GM19468 (cell line): ENCODE measurements at regions not wholly inside any gene's neighbourhood (a gene's known extent, or its start where the extent isn't known, plus 50 kb on each side); places are given as distances from the start of the nearest gene placed in this dataset.

Experiments used
- ATAC-seq: cut with Tn5 transposase; IDR thresholded peaks from one replicate; pipeline ENCODE4 v1.9.1; 2021; ENCODE audit warnings: mild to moderate bottlenecking, moderate library complexity, moderate number of reproducible peaks; ENCODE audit not compliant: unreplicated experiment; ENCODE audit errors: extremely low read depth

GRCh38 chr2:137817058-137817457 is 147.2 kb upstream of the HNMT start:
- ATAC-seq: no peak

- no peak for ATAC-seq
Observed at GRCh38 chr2:137823196-137823595, 141.1 kb upstream of the HNMT start.

- no peak for ATAC-seq
Observed at GRCh38 chr2:137824501-137824900, 139.8 kb upstream of the HNMT start.

- peak; percentile 94 for ATAC-seq
Observed at GRCh38 chr2:137826373-137827372, 137.6 kb upstream of the HNMT start.

GRCh38 chr2:137828624-137829023 is 135.6 kb upstream of the HNMT start:
- ATAC-seq: no peak

- no peak for ATAC-seq
Observed at GRCh38 chr2:137829251-137829650, 135.0 kb upstream of the HNMT start.

- ATAC-seq: no peak
Observed at GRCh38 chr2:137834760-137835379, 129.4 kb upstream of the HNMT start.

GRCh38 chr2:137836671-137837070 is 127.6 kb upstream of the HNMT start:
- ATAC-seq: no peak

GRCh38 chr2:137837830-137838229 is 126.4 kb upstream of the HNMT start:
- ATAC-seq: no peak

- ATAC-seq: no peak
Observed at GRCh38 chr2:137838255-137839092, 125.8 kb upstream of the HNMT start.

- no peak for ATAC-seq
Observed at GRCh38 chr2:137842430-137842829, 121.8 kb upstream of the HNMT start.

GRCh38 chr2:137842952-137843351 is 121.3 kb upstream of the HNMT start:
- ATAC-seq: no peak

- no peak for ATAC-seq
Observed at GRCh38 chr2:137845422-137845821, 118.9 kb upstream of the HNMT start.

- ATAC-seq: no peak
Observed at GRCh38 chr2:137846993-137847392, 117.3 kb upstream of the HNMT start.

GRCh38 chr2:137847443-137847842 is 116.8 kb upstream of the HNMT start:
- no peak for ATAC-seq

- no peak for ATAC-seq
Observed at GRCh38 chr2:137857881-137858280, 106.4 kb upstream of the HNMT start.

- no peak for ATAC-seq
Observed at GRCh38 chr2:137862651-137863050, 101.6 kb upstream of the HNMT start.

GRCh38 chr2:137865954-137866540 is 98.2 kb upstream of the HNMT start:
- ATAC-seq: no peak

- ATAC-seq: peak; percentile 65
Observed at GRCh38 chr2:137870682-137871081, 93.6 kb upstream of the HNMT start.

- peak; percentile 46 for ATAC-seq
Observed at GRCh38 chr2:137872577-137872976, 91.7 kb upstream of the HNMT start.
